ENCODE measurements at regions not wholly inside any gene's neighbourhood (a gene's known extent, or its start where the extent isn't known, plus 50 kb on each side); places are given as distances from the start of the nearest gene placed in this dataset.

- TF ChIP-seq CTCF (IDR thresholded peaks at IDR 0.05) (no peak), USF2 (CRISPR knock-in tag; IDR thresholded peaks at IDR 0.05) (no peak)
These were observed 288.2 kb upstream of the ZNF385D start for GRCh38 chr3:22039161-22039560.

Data from WTC11 (cell line).